ELR (cell line): ENCODE measurements at regions not wholly inside any gene's neighbourhood (a gene's known extent, or its start where the extent isn't known, plus 50 kb on each side); places are given as distances from the start of the nearest gene placed in this dataset.
"Not testable (repeated sequence)": the region's sequence is repeated elsewhere in the genome, so short reads cannot be mapped to it uniquely, and the experiment has no call there.

ENCODE experiments used
- DNase-seq: peaks from one replicate; pipeline ENCODE4 v3.0.0-alpha.2; 2015; ENCODE audit warnings: low read depth

- no peak for DNase-seq
Measured at GRCh38 chr5:1731091-1731639, 68.5 kb downstream of the MRPL36 start.

GRCh38 chr5:1730487-1730847 lies 69.2 kb downstream of the MRPL36 start:
- DNase-seq, result no peak

- DNase-seq, result no peak
Measured at GRCh38 chr5:1729641-1730486, 69.8 kb downstream of the MRPL36 start.

GRCh38 chr5:1728846-1729245 lies 70.8 kb downstream of the MRPL36 start:
- DNase-seq, result no peak

- DNase-seq, result no peak
Measured at GRCh38 chr5:1727571-1727970, 72.1 kb downstream of the MRPL36 start.

GRCh38 chr5:1726956-1727355 lies 72.7 kb downstream of the MRPL36 start:
- no peak for DNase-seq

GRCh38 chr5:1726469-1726865 lies 73.2 kb downstream of the MRPL36 start:
- no peak for DNase-seq

- no peak for DNase-seq
Measured at GRCh38 chr5:1725641-1726468, 73.8 kb downstream of the MRPL36 start.

- no peak for DNase-seq
Measured at GRCh38 chr5:1724822-1725602, 74.6 kb downstream of the MRPL36 start.

- no peak for DNase-seq
Measured at GRCh38 chr5:1723957-1724821, 75.4 kb downstream of the MRPL36 start.

GRCh38 chr5:1723476-1723875 lies 76.2 kb downstream of the MRPL36 start:
- DNase-seq, result no peak

GRCh38 chr5:1722877-1723276 lies 76.8 kb downstream of the MRPL36 start:
- no peak for DNase-seq

GRCh38 chr5:1720396-1721110 lies 79.1 kb downstream of the MRPL36 start:
- DNase-seq, result no peak

GRCh38 chr5:1719860-1720259 lies 79.8 kb downstream of the MRPL36 start:
- no peak for DNase-seq

GRCh38 chr5:1718669-1719068 lies 81.0 kb downstream of the MRPL36 start:
- DNase-seq, result peak; percentile 6

GRCh38 chr5:1710091-1710490 lies 89.5 kb downstream of the MRPL36 start:
- DNase-seq, result not testable (repeated sequence)

GRCh38 chr5:1709171-1709803 lies 90.3 kb downstream of the MRPL36 start:
- no peak for DNase-seq

GRCh38 chr5:1708592-1709141 lies 91.0 kb downstream of the MRPL36 start:
- no peak for DNase-seq

- no peak for DNase-seq
Measured at GRCh38 chr5:1707467-1707866, 92.2 kb downstream of the MRPL36 start.

GRCh38 chr5:1706428-1706827 lies 93.2 kb downstream of the MRPL36 start:
- DNase-seq, result no peak
